ENCODE measurements at regions not wholly inside any gene's neighbourhood (a gene's known extent, or its start where the extent isn't known, plus 50 kb on each side); places are given as distances from the start of the nearest gene placed in this dataset.
"Not testable (repeated sequence)": the region's sequence is repeated elsewhere in the genome, so short reads cannot be mapped to it uniquely, and the experiment has no call there.

DNA sequence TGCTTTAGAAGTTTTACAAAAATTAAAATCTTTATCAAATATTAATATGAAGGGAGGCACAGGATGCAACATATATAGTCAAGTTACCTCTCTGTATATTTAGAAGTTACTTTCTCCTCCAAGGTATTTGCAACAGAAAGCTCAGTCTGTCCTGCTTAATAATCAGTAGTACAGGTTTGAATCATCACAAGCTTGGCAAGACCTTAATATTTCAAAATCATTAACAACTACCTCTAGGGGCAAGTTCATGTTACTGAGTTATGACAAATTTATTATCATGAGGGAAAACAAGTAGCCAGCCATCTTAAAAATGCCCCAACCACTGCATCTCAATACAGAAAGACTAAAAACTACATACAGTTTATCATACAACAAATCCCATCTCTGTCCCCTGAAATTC is 116.0 kb downstream of the PMAIP1 start:
- TF ChIP-seq YY1 (IDR thresholded peaks at IDR 0.05; ENCODE audit: low read depth); TAF1 (IDR thresholded peaks at IDR 0.05; ENCODE audit: borderline replicate concordance, low read depth, low read length): not testable (repeated sequence)
- TF ChIP-seq, protein P1, sequence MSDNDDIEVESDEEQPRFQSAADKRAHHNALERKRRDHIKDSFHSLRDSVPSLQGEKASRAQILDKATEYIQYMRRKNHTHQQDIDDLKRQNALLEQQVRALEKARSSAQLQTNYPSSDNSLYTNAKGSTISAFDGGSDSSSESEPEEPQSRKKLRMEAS (IDR thresholded peaks at IDR 0.05; ENCODE audit: low read depth) = not testable (repeated sequence)
